IMR-90 (cell line): ENCODE measurements at regions not wholly inside any gene's neighbourhood (a gene's known extent, or its start where the extent isn't known, plus 50 kb on each side); places are given as distances from the start of the nearest gene placed in this dataset.

Source experiments
- ATAC-seq: fragments of 200-7000 bp; cut with Tn5 transposase; 2 replicates; pipeline ENCODE4 v1.9.1; 2020; ENCODE audit warnings: low read depth, mild to moderate bottlenecking, moderate library complexity
- BruUV-seq: library from RNA; stranded (reverse); fragments of 400-500 nt; replicated peaks from 2 replicates; lab custom pipeline; 2021; lab: Mats Ljungman, UMichigan
- CTCF ChIA-PET: fragments of 300-600 bp; formaldehyde crosslinking; extraction: SDS; loops from one replicate; lab custom pipeline; 2021; ENCODE audit warnings: antibody characterized with exemption; lab: Yijun Ruan, JAX
- POLR2A ChIA-PET: fragments of 300-600 bp; sonication (Branson Sonifier 250); formaldehyde crosslinking; loops from one replicate; lab custom pipeline; 2022; ENCODE audit warnings: antibody characterized with exemption; ENCODE audit not compliant: unreplicated experiment; lab: Charles Lee
- DNase-seq: peaks from one replicate; pipeline ENCODE4 v3.0.0; 2013
- H2AFZ ChIP-seq: replicated peaks from 2 replicates; pipeline ENCODE3; 2013; ENCODE audit warnings: low read length, mild to moderate bottlenecking; ENCODE audit not compliant: poor library complexity
- H2AK5ac ChIP-seq: 2 replicates; pipeline ENCODE4 v1.6.1; 2013; ENCODE audit warnings: low read depth, low read length, inconsistent platforms
- H2AK9ac ChIP-seq: replicated peaks from 2 replicates; pipeline ENCODE3; 2013; ENCODE audit warnings: mild to moderate bottlenecking, low read depth, low read length, moderate library complexity; ENCODE audit not compliant: poor library complexity
- H2BK120ac ChIP-seq: 2 replicates; pipeline ENCODE4 v1.6.1; 2013; ENCODE audit warnings: low read depth, low read length, inconsistent platforms
- H2BK15ac ChIP-seq: 3 replicates; pipeline ENCODE4 v1.6.1; 2013; ENCODE audit warnings: low read depth, low read length, inconsistent platforms
- H2BK20ac ChIP-seq: 2 replicates; pipeline ENCODE4 v1.6.1; 2013; ENCODE audit warnings: low read depth, mild to moderate bottlenecking, inconsistent platforms, low read length, moderate library complexity
- H2BK5ac ChIP-seq: 2 replicates; pipeline ENCODE4 v1.6.1; 2013; ENCODE audit warnings: mild to moderate bottlenecking, low read depth, low read length, inconsistent platforms; ENCODE audit not compliant: poor library complexity, severe bottlenecking
- H3K14ac ChIP-seq: replicated peaks from 2 replicates; pipeline ENCODE4 v1.6.1; 2013; ENCODE audit warnings: low read depth, low read length, inconsistent platforms
- H3K18ac ChIP-seq: 2 replicates; pipeline ENCODE4 v1.6.1; 2013; ENCODE audit warnings: low read depth, low read length, control low read depth
- H3K23ac ChIP-seq: 2 replicates; pipeline ENCODE4 v1.6.1; 2013; ENCODE audit warnings: low read depth, low read length, inconsistent platforms
- H3K27ac ChIP-seq: 2 replicates; pipeline ENCODE4 v1.5.1; 2013; ENCODE audit warnings: mild to moderate bottlenecking, control low read depth, low read length; ENCODE audit not compliant: insufficient read depth
- H3K27me3 ChIP-seq: 2 replicates; pipeline ENCODE4 v1.6.1; 2013; ENCODE audit warnings: low read length; ENCODE audit not compliant: control insufficient read depth, insufficient read depth
- H3K36me3 ChIP-seq: 2 replicates; pipeline ENCODE4 v1.6.1; 2013; ENCODE audit warnings: low read length, mixed read lengths; ENCODE audit not compliant: control insufficient read depth, insufficient read depth
- H3K4ac ChIP-seq: 2 replicates; pipeline ENCODE4 v1.6.1; 2013; ENCODE audit warnings: low read depth, low read length, inconsistent platforms
- H3K4me1 ChIP-seq: 2 replicates; pipeline ENCODE4 v1.6.1; 2013; ENCODE audit warnings: low read length, mixed read lengths; ENCODE audit not compliant: control insufficient read depth, insufficient read depth
- H3K4me2 ChIP-seq: 2 replicates; pipeline ENCODE4 v1.6.1; 2013; ENCODE audit warnings: low read depth, mild to moderate bottlenecking, control low read depth, low read length, moderate library complexity
- H3K4me3 ChIP-seq: 2 replicates; pipeline ENCODE4 v1.5.1; 2013; ENCODE audit warnings: low read depth, mild to moderate bottlenecking, control low read depth, low read length, moderate library complexity; ENCODE audit not compliant: insufficient read depth
- H3K56ac ChIP-seq: 2 replicates; pipeline ENCODE4 v1.6.1; 2013; ENCODE audit warnings: low read length, inconsistent platforms; ENCODE audit not compliant: insufficient read depth; ENCODE audit errors: extremely low read depth
- H3K79me1 ChIP-seq, 2 experiments: 2 replicates each; pipeline ENCODE4 v1.6.1; 2013; ENCODE audit warnings: low read length in 2 of 2, inconsistent platforms in 1 of 2, low read depth in 1 of 2
- H3K9ac ChIP-seq: 2 replicates; pipeline ENCODE4 v1.6.1; 2013; ENCODE audit warnings: low read depth, low read length, control low read depth
- H3K9me1 ChIP-seq: 2 replicates; pipeline ENCODE4 v1.6.1; 2013; ENCODE audit warnings: low read length, inconsistent platforms; ENCODE audit not compliant: insufficient read depth
- H3K9me3 ChIP-seq: 2 replicates; pipeline ENCODE4 v1.6.1; 2013; ENCODE audit warnings: low read length; ENCODE audit not compliant: control insufficient read depth, insufficient read depth
- H4K20me1 ChIP-seq: 2 replicates; pipeline ENCODE4 v1.6.1; 2013; ENCODE audit warnings: low read length, inconsistent platforms; ENCODE audit not compliant: insufficient read depth
- H4K5ac ChIP-seq: 2 replicates; pipeline ENCODE4 v1.6.1; 2013; ENCODE audit warnings: mild to moderate bottlenecking, low read depth, low read length, control low read depth
- H4K8ac ChIP-seq, 2 experiments: 2 replicates each; pipeline ENCODE4 v1.6.1; 2013; ENCODE audit warnings: low read depth in 2 of 2, low read length in 2 of 2, control low read depth in 1 of 2, inconsistent platforms in 1 of 2
- H4K91ac ChIP-seq: 2 replicates; pipeline ENCODE4 v1.6.1; 2013; ENCODE audit warnings: low read depth, low read length, inconsistent platforms; ENCODE audit not compliant: insufficient read depth
- CHD1 ChIP-seq: IDR thresholded peaks from 2 replicates; pipeline ENCODE4 v1.6.1; 2012; ENCODE audit warnings: low read depth, low read length, improper control_type of control experiment
- MAZ ChIP-seq: IDR thresholded peaks from 2 replicates; pipeline ENCODE4 v1.6.1; 2012; ENCODE audit warnings: low read depth, mild to moderate bottlenecking, low read length, improper control_type of control experiment, moderate library complexity, borderline replicate concordance
- NFE2L2 ChIP-seq: fragments of 150-350 bp; IDR thresholded peaks from 2 replicates; pipeline ENCODE4 v1.6.1; 2016; ENCODE audit warnings: low read depth, mild to moderate bottlenecking, low read length
- POLR2A ChIP-seq: IDR thresholded peaks from 2 replicates; pipeline ENCODE4 v1.6.1; 2012; ENCODE audit warnings: mild to moderate bottlenecking, low read depth, low read length
- WGBS, 2 experiments: methylation state at CpG; one replicate each; pipeline versions ENCODE4 v1.1.5 to v1.1.7; 2013; ENCODE audit warnings: missing lambda C conversion rate in 2 of 2; ENCODE audit not compliant: insufficient read length in 1 of 2; ENCODE audit errors: extremely low coverage in 2 of 2; 5-methylcytosine and 5-hydroxymethylcytosine counted together
- dilution Hi-C: fragments of 300-500 bp; cut with HindIII; formaldehyde crosslinking; loops from one replicate; pipeline ENCODE4 v1.14.3; 2018; ENCODE audit warnings: low sequenced_read_pairs; ENCODE audit not compliant: unreplicated experiment
- in situ Hi-C: fragments of 300-500 bp; cut with MboI; formaldehyde crosslinking; loops from 3 replicates; pipeline ENCODE4 v1.14.3; 2019; ENCODE audit warnings: low sequenced_read_pairs, inconsistent platforms, mixed read lengths
- intact Hi-C: fragments of 100-400 bp; cut with micrococcal nuclease; formaldehyde crosslinking; loops from 2 replicates; pipeline ENCODE4 v1.10.0; 2022
- TF ChIP-seq, protein P1 (sequence below): conservative IDR thresholded peaks from 2 replicates; pipeline ENCODE4 v1.5.1; 2012; ENCODE audit warnings: mild to moderate bottlenecking, low read depth, low read length, improper control_type of control experiment

GRCh38 chr3:157999246-157999645 lies 107.0 kb downstream of the SHOX2 start:
- H4K8ac ChIP-seq = no peak overlapping the region
- no peaks in the 10 kb centered on the region for H3K79me1 ChIP-seq
- POLR2A ChIA-PET = no interaction called here
- H2AK5ac ChIP-seq = no peak overlapping the region
- H4K5ac ChIP-seq = no peak overlapping the region
- no peaks in the 10 kb centered on the region for H3K9me3 ChIP-seq
- intact Hi-C loops (no loop called here), in situ Hi-C loops (no loop called here), dilution Hi-C loops (no loop called here)
- H3K4me3 ChIP-seq = no peak overlapping the region
- no peaks in the 10 kb centered on the region for H3K9me1 ChIP-seq
- no peaks in the 10 kb centered on the region for H4K20me1 ChIP-seq
- H3K4me1 ChIP-seq = no peaks in the 10 kb centered on the region
- CTCF ChIA-PET = no interaction called here
- H3K14ac ChIP-seq = no peak overlapping the region
- H2BK20ac ChIP-seq = no peak overlapping the region
- H3K56ac ChIP-seq = no peak overlapping the region
- no peak overlapping the region for H2BK120ac ChIP-seq
- no peak overlapping the region for H3K4ac ChIP-seq
- TF ChIP-seq CHD1 (no peak), MAZ (no peak), POLR2A (no peak), NFE2L2 (no peak)
- TF ChIP-seq, protein P1, sequence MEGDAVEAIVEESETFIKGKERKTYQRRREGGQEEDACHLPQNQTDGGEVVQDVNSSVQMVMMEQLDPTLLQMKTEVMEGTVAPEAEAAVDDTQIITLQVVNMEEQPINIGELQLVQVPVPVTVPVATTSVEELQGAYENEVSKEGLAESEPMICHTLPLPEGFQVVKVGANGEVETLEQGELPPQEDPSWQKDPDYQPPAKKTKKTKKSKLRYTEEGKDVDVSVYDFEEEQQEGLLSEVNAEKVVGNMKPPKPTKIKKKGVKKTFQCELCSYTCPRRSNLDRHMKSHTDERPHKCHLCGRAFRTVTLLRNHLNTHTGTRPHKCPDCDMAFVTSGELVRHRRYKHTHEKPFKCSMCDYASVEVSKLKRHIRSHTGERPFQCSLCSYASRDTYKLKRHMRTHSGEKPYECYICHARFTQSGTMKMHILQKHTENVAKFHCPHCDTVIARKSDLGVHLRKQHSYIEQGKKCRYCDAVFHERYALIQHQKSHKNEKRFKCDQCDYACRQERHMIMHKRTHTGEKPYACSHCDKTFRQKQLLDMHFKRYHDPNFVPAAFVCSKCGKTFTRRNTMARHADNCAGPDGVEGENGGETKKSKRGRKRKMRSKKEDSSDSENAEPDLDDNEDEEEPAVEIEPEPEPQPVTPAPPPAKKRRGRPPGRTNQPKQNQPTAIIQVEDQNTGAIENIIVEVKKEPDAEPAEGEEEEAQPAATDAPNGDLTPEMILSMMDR = no peak
- no peaks in the 10 kb centered on the region for H3K27me3 ChIP-seq
- no CpG with 5 or more reads among the region's 5 CpGs for WGBS, 2 experiments
- H2BK5ac ChIP-seq = no peak overlapping the region
- no peak overlapping the region for H3K27ac ChIP-seq
- no peak overlapping the region for H4K91ac ChIP-seq
- no peak overlapping the region for H3K23ac ChIP-seq
- H3K9ac ChIP-seq = no peak overlapping the region
- no peaks in the 10 kb centered on the region for H3K36me3 ChIP-seq
- H2BK15ac ChIP-seq = no peak overlapping the region
- no peak overlapping the region for H3K18ac ChIP-seq
- no peak overlapping the region for H3K4me2 ChIP-seq
- H2AK9ac ChIP-seq = no peak overlapping the region
- H2AFZ ChIP-seq = no peak overlapping the region
- DNase-seq (no peak), ATAC-seq (no peak)
- BruUV-seq = no TSS peak
